NCI-H69 (cell line): ENCODE measurements at regions not wholly inside any gene's neighbourhood (a gene's known extent, or its start where the extent isn't known, plus 50 kb on each side); places are given as distances from the start of the nearest gene placed in this dataset.
A peak's percentile ranks its signal among the peaks of the same experiment; 100 is the strongest.
"Not testable (repeated sequence)": the region's sequence is repeated elsewhere in the genome, so short reads cannot be mapped to it uniquely, and the experiment has no call there.

Experiments
- DNase-seq: peaks from one replicate; lab custom pipeline; 2025; lab: John Stamatoyannopoulos, UW

DNA sequence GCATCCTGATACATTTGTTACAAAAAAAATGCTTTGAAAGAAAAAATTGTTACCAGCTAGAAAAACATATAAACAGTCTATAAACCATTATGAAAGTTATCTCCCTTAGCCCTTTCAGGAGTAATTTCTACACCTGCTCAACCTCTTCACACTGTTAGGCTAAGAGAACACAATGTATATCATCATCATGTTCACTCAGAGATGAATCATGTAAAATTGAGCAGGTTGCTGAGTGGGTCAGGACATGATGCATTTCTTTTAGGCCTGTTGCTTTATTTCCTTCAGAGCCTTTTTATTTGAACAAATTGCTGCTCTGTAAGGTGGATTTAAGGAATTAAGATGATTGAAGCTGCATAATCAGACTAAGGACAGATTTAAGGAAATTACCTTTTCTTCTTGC, 531.3 kb upstream of the MAN1A1 start:
- no peak for DNase-seq

DNA sequence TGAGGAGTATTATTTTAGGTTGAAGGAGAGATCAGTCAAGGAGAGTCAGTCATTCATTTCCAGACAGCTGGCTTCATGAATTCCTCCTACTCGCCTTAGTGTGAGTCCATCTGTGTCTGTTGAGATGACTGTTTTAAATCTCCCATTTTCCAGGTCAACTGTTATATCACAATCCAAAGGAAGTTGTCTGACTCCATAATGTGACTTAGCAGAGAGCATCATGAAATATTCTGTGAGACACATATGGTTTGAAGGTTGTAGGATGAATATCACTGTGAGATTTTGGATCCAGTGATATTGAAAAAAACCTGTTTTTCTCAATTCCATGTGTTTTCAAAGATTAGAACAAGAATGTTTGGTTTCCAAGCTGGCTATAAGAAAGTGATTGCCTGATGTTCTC, 530.2 kb upstream of the MAN1A1 start:
- peak; percentile 82 for DNase-seq

DNA sequence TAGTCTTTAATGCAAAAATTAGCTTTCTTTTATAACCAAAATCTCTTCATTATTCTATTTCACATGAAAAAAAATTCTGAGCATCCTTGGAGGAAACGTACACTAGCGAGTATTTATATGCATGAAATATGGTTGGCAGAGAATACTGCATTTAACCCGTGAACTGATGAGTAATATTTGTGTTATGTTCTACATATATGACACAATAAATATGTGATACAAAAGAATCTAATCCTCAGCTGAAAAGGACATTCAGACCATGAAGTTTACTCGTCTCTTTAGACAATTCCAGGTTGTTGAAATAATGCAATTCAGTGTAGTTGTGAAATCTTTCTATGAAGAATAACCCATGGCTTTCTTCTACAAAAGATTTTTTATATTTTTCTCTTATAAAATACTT, 524.8 kb upstream of the MAN1A1 start:
- DNase-seq: no peak

DNA sequence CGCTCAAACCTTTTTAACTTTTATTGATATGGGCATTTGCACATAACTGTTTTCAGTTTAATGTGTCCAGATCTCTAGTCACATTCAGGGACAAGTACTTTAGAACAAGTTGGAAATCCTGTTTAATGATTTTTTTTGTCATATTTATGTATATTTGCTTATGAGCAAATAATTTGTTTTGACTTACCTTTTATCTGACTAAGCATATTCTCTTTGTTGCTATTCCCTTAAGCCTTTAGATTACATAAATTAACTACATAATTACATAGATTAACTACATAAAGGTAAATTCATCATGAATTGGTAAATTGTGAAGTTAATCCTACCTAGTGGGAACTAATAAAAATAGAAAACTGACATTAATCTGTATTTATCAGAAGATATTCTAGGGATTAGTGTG, 523.5 kb upstream of the MAN1A1 start:
- no peak for DNase-seq

DNA sequence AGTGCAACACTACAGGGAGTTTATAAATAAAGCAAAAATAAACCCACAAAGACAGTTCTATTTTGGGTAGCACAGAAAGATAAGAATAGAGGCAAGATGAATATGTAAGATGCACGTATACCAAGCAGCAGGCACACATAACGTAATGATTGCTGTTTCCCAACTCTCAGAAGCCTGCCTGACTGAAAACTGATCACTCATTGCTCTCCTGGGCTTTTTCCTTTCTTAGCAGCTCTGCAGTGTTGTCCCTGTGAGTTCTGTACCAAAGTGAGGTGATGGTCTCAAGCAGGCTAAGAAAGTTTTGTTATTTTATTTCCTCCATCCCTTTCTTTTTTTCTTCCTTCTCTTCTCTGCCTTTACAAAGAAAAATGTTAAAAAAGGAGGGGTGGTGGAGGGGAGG, 522.0 kb upstream of the MAN1A1 start:
- DNase-seq: no peak

DNA sequence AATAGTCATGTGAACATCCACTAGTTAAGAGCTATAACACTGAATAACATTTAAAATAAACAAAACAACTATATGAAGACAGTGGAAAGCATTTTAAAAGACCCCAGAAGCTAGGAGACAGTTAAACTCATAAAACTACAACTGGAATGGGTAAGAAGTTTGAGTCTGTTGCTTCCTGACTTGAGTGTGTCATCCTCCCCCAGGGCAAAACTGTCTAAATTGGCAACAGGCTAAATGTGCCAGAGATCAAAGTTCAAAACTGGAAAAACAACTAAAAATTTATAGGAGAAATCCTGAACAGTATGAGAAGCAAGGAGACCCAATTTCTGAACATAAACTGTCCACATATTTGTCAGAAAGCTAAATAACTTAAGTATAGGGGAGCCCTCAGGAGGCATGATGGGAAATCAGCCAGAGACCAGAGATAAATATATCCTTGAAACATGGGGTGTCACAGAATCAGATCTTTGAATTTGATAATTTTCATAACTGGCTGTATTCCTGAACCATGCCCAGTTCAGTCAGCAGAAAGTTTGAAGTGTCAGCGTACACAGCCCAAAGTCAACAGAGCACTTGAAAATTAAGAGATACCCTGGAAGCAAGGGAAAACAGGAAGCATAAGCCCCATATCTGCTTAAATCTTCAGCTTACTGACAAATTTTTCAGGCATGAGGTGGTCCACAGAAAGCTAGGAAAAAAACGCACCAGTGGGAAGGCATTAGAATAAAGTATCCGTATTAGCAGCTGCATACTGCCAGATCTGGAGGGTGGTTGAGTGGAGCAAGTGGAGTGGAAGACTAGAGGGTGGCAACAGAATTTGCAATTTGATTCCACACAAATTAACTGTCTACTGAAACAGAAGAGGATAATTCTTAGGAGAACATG, 516.1 kb upstream of the MAN1A1 start:
- no peak for DNase-seq

DNA sequence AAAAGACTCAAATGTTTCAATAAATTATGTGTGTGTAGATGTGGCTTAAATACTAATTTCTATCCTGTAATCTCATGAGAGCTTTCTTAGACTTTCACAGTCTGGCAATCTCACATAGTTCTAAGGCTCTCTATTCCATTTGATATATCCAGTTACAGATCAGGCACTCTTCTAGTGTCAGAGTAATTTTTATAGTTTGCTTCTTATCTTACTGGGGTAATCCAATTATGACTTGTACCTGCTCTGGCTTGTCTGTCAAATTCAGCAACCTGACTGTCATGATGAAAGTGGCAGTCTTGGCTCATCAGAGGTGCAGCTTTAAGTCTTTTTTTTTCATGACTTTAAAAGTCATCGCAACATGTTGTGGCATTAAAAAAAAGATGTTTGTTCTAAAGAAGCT, 513.2 kb upstream of the MAN1A1 start:
- DNase-seq: no peak

DNA sequence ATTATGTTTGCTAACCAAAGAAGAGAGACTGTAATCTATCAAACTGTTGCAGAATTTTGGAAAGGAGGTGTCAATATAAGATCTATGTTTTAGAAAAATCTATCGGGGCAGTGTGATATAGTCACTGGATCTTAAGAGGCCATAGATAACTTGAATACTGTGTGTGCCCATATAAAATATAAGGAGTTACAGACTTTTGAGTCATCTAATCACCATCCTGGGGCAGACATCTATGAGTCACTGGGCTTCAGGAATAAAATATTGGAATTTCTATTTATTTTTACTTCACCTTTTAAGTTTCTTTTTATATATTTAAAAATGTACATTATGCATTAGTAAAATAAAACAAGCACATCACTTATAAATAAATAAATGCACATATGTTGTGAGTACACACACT, 509.3 kb upstream of the MAN1A1 start:
- no peak for DNase-seq

DNA sequence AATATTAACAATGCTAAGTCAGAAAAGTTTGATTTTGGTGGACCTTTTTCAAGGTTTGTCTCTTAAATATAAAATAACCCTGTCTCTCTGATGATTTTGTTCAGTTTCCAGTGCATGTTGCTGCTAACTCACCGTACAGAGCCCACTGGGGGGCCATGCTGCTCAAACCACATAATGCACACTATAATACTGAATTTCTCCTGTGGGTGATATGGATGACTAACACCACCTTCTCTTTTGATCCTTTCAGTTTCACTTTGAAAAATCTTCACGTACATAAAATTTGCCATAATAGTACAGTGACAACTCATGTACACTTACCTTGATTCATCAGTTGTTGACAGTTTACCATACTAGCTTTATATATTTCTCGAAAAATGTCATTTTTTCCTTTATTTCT, 506.6 kb upstream of the MAN1A1 start:
- DNase-seq: no peak

DNA sequence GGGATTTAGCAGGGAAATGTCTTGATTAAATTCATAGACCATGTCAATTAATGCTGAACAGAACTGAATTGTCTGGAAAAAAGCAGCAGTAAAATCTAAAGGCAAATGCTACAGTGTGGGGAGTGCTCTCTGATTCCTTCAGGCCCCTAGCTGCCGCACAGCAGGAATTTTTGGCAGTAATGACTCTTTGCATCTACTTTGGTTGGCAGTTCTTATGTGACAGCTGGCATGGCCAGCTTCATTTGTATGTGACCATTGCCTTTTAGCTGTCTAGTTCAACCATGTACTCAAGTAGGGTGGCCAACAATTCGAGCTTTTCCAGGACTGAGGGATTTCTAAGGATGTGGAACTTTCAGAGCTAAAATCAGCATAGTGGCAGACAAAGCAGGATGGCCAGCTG, 499.1 kb upstream of the MAN1A1 start:
- peak; percentile 18 for DNase-seq

DNA sequence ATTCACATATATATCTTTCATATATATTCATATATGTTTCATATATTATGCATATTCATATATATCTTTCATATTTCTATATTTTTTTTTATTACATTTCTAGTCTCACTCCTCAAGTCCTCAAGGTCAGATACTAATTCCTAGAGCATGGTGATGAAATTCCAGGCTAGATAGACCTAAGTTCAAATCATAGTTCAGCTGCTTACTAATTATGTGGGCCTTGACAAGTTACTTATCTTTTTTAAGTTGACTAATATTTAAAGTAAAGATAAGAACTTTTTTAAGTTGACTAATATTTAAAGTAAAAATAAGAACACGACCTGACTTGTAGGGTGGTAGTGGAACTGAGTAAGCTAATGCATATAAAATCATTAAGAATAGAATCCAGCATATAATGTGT, 495.6 kb upstream of the MAN1A1 start:
- no peak for DNase-seq

DNA sequence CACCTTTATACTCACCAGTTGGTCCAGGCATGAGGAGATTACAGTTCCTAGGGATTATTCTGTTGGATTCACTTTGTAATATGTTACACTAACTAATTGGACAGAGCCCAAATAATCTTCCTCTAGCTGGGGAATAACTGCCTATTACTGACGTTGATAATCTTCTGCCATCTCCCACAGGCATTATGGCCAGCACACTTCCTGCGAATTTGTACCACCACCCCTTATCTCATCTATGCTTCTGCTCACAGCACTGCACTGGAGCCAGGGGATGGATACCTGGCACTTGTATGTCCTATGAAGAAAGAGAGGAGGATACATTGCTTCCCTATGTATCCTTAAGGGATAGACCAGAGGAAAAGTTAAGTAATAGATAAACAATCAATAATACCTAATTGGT, 494.8 kb upstream of the MAN1A1 start:
- no peak for DNase-seq

DNA sequence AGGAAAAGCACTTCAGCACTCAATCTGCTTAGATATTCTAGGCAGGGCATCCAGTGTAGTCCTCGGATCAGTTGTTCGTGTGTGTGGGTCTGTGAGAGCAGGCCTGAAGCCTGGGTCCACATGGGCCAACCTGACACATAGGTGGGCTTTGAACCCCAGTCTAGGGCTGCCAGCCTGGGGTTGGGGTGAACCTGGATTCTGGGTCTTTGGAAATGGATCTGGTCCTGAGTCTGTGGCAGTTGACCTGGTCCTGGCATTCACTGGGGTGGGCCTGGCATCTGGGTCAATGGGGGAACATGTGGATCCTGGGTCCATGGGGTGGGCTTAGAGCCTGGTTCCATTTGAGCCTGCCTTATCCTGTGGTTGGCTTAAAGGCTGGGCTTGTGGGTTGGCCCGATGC, 492.6 kb upstream of the MAN1A1 start:
- no peak for DNase-seq

DNA sequence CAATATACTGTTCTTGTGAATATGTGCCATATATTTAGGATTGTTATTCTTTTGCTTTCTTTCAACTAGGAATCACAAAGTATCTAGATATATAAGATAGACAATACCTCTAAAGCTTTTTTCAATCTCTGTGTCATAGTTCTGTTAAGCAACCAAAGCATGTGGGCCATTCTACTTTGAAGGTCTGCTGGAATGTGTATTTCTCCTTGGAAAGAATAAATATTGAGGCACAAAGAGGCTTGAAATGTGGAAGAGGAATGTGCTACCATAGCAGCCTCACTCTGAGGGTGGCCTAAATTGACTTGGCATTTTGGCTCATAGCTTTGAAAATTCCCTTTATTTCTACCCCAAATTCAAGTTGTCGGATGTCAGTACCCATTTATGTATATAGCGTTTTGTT, 488.5 kb upstream of the MAN1A1 start:
- no peak for DNase-seq

DNA sequence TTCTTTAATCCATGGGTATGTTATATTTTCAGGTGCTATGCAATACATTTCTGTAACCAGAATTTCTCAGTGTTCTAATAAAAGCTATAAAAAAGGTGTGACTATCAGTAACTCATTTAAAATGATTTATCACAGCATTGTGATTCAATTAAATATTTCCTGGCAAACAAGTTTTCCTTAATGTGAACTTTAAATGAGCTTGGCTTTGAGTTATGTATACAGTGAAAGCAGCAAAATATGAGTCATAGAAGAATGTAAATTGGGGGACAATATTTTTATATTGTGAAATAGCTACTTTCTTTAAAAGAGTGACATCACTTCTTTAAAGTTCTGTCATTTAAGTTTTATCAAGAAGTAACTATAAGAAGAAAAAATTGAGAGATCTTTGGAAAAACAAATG, 484.9 kb upstream of the MAN1A1 start:
- peak; percentile 24 for DNase-seq

DNA sequence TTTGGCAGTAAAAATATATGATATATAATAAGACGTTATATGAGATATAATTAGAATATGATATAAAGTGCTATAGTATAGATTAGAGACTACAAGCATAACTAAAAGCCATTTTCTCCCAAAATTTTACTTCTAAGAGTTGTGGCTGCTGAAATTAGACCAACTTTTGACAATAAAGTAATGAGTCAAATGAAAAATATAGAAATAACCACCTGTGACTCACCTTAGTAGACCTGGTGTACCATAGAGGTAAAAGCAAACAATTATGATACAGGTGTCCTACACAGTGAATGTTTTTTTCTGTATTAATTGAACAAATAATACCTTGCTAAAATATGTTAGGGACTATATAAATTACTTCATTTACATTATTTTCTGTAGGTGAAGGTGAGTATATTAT, 482.9 kb upstream of the MAN1A1 start:
- DNase-seq: no peak

DNA sequence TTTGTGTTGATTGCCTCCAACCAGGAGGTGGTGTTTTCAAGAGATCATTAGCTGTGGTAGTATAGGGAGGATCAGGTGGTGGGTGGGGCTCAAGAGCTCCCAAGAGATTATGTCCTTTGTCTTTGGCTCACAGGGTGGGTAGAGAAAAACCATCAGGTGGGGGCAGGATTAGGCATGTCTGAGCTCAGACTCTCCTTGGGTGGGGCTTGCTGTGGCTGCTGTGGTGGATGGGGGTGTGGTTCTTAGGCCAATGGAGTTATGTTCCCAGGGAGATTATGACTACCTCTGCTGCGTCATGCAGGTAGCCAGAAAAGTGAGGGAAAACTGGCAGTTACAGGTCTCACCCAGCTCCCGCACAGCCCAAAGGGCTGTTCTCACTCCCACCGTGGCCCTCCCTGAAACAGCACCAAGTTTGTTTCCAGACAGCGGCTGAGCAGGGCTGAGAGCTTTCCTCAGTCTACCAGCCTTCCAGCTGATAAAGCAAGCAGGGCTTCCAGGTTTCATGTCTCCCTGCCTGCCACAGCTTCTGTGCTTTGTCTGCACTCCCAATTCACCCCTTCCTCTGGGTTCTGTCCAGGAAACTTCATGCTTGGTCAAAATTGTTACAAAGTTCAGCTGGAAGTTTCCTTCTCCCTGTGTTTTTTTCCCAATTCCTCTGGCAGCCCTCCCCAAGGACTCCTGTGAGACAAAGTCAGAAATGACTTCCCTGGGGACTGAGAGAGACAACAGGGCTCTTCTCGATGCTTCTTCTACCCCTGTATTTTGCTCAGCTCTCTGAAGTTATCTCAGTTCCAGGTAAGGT, 481.1 kb upstream of the MAN1A1 start:
- DNase-seq: peak; percentile 76

DNA sequence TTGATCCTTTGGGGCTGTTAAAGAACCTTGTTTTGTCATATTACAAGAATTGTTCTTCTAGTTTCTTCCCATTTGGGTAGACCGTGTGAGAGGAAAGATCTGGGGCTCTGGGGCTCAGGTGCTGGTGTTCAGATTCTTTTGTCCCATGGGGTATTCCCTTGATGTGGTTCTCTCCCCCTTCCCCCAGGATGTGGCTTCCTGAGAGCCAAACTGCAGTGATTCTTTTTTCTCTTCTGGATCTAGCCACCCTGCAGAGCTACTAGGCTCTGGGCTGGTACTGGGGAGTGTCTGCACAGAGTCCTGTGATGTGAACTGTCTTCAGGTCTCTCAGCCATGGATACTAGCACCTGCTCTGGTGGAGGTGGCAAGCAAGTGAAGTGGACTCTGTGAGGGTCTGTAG, 480.5 kb upstream of the MAN1A1 start:
- peak; percentile 55 for DNase-seq

DNA sequence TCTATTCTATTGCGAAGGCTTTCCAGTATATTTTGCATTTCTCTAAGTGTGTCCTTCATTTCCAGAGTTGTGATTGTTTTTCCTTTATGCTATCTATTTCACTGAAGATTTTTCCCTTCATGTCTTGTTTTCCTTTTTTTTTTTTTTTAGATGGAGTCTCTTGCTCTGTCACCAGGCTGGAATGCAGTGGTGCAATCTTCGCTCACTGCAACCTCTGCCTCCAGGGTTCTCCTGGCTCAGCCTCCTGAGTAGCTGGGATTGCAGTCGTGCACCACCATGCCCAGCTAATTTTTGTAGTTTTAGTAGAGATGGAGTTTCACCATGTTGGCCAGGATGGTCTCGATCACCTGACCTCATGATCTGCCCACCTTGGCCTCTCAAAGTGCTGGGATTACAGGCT, 479.9 kb upstream of the MAN1A1 start:
- DNase-seq: not testable (repeated sequence)

DNA sequence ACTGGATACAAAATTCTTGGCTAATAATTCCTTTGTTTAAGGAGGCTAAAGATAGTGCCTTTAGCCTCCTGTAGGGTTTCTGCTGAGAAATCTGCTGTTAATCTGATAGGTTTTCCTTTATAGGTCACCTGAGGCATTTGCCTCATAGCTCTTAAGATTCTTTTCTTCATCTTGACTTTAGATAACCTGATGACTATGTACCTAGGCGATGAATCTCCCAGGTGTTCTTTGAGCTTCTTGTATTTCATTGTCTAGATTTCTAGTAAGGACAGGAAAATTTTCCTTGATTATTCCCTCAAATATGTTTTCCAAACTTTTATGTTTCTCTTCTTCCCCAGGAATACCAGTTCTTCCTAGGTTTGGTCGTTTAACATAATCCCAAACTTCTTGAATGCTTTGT, 479.4 kb upstream of the MAN1A1 start:
- no peak for DNase-seq

DNA sequence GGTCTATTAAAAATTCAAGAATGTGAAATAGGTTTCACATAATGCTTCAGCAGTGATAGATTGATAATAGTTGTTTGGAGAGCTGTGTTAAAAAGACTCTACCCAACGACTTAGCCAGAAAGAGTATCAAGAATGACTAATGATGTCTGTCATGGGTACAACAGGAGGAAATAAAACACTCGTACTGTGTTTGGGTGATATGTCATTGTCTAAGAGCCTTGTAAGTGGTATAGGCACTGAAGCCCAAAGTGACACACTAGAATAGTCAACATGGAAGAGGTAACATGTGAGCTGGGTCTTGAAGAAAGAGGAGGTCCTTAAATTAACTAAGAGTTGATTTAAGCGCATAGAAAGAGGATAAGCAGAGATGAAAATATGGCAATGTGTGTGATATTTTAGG, 471.8 kb upstream of the MAN1A1 start:
- peak; percentile 27 for DNase-seq

DNA sequence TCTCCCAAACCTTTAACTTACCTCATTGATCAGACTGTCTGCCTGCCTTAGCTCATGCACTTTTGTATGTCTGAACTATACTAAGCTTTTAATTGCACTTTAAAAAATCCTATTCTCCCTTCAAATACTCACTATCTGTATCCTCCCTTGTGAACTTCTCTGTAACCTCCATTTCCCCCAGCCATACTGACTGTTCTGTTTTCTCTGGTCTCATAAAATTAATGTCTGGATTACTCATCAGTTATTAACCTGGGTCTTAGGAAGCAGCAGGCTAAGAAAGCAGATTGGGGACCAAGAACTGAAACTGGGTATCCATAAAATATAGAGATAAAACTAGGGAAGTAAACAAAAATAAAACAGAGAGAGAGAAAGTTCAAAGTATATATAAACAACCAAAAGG, 469.3 kb upstream of the MAN1A1 start:
- no peak for DNase-seq

DNA sequence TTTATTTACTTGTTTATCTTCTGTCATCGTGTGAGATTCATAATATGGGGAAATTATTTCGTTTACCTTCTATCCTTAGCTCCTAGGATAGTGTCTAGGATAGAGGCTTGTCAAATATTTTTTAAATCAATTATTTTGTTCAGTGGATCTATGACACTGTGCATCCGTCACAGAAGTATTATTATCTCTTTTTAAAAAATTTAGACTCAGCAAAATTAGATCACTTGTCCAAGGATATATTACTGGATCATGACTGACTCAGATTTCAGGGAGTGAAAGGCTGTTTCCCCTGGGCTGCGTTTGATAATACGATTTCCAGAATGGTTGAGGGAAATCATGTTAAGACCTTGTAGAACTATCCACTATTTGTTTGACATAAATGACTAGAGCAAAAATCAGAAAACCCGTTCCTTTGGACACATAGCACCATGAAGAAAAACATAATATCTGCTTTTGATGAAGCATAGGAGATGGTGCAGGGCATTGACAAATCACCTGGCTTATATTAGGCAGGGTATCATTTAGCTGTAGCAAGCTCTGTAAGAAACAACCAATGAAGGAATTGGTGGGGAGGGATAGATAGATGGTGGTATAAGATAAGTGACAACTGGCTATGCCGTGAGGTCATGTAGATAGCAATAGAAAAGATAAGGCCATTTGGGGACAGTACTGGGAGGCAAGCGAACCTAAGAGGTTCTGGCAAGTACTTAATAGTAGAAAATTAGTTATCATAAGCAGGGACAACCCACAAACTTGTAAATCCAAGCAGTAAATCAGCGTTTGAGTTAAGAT, 465.2 kb upstream of the MAN1A1 start:
- no peak for DNase-seq
